ENCODE measurements at regions not wholly inside any gene's neighbourhood (a gene's known extent, or its start where the extent isn't known, plus 50 kb on each side); places are given as distances from the start of the nearest gene placed in this dataset.
"Not testable (repeated sequence)": the region's sequence is repeated elsewhere in the genome, so short reads cannot be mapped to it uniquely, and the experiment has no call there.

DNA sequence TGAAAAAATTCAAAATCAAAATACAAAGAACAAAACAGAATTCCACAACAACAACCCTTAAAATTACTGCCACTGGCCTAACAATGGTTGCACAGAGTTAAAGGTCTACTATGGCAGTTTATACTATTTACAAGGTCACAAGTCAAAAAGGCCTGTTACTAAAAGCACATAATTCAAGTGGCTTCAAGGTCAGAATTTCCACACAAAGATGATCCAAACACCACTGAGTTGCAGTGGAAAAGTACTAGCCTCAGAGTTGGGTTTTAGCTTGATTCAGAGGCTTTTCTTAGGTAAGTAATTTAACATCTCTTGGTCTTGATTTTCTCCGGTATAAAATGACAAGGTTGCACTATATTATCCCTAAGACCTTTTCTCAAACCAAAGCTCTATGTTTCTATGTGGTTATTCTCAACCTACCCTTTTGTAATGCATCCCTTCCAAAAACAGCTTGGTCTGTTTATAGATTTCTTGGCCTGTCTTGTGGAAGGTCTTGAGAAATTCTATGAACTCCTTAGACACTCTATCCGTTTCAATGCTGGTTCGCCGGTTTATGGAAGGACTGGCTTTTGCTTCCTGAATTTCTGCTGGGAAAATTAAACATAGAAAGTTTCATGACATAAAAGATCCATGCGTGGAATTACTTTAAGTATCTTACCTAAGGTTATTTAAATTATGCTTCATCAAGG is 69.5 kb downstream of the MDH2 start:
- CTCF ChIA-PET; intact Hi-C loops (cut with DNase I, micrococcal nuclease); H3K9me3 Mint-ChIP-seq; H3K36me3 Mint-ChIP-seq (ENCODE audit: low read depth); H3K9me3 ChIP-seq (ENCODE audit: control insufficient read depth in 1 of 2, insufficient read depth in 1 of 2, low read length in 2 of 2); H3K4me1 ChIP-seq (ENCODE audit: insufficient read depth, low read length); DNase-seq; ATAC-seq (ENCODE audit: poor library complexity); POLR2A ChIA-PET; H3K4me3 ChIP-seq (ENCODE audit: low read length); H3K36me3 ChIP-seq (ENCODE audit: insufficient read depth, low read length); H3K27ac Mint-ChIP-seq; H3K4me3 Mint-ChIP-seq; H3K27ac ChIP-seq (ENCODE audit: low read depth in 1 of 2, low read length in 2 of 2); H3K27me3 ChIP-seq (ENCODE audit: control insufficient read depth in 1 of 2, insufficient read depth in 2 of 2, low read length in 2 of 2); H3K27me3 Mint-ChIP-seq: not testable (repeated sequence)
- H3K4me1 Mint-ChIP-seq (ENCODE audit: low read depth), result peaks cover 14% of the 10 kb centered on the region

DNA sequence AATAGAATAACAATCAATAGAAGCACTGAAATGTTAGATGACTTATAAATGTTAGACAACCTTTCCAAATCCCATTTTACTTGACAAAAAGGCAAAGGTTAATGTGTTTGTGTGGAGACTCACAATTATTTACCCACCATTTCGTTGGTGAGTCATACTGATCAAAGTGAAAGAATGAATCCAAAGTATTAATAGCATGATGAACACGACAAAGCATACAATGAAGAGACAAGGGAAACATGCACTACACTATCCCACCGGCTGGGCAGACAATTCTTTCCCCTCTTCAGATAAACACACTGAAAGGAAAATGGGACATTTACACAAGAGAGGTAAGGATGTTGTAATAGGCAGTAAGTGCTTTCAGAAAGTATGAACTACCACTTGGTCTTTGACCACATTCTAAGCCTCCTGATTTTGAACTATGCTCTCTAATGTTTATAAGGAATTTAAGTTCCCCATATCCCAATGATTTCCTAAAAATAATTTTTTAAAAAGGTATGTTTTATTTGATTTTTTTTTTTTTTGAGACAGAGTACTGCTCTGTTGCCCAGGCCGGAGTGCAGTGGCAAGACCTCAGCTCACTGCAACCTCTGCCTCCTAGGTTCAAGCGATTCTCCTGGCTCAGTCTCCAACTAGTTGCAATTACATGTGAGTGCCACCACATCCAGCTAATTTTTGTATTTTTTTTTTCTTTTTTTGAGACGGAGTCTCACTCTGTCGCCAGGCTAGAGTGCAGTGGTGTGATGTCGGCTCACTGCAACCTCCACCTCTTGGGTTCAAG is 70.5 kb downstream of the MDH2 start:
- H3K27ac Mint-ChIP-seq; DNase-seq; H3K27ac ChIP-seq (ENCODE audit: low read depth in 1 of 2, low read length in 2 of 2); H3K36me3 Mint-ChIP-seq (ENCODE audit: low read depth); H3K27me3 ChIP-seq (ENCODE audit: control insufficient read depth in 1 of 2, insufficient read depth in 2 of 2, low read length in 2 of 2); CTCF ChIA-PET; H3K27me3 Mint-ChIP-seq; H3K4me3 Mint-ChIP-seq; intact Hi-C loops (cut with DNase I, micrococcal nuclease); H3K36me3 ChIP-seq (ENCODE audit: insufficient read depth, low read length); POLR2A ChIA-PET; H3K9me3 Mint-ChIP-seq; H3K9me3 ChIP-seq (ENCODE audit: control insufficient read depth in 1 of 2, insufficient read depth in 1 of 2, low read length in 2 of 2); H3K4me1 ChIP-seq (ENCODE audit: insufficient read depth, low read length); H3K4me3 ChIP-seq (ENCODE audit: low read length); ATAC-seq (ENCODE audit: poor library complexity): not testable (repeated sequence)
- H3K4me1 Mint-ChIP-seq (ENCODE audit: low read depth), result peaks cover 20% of the 10 kb centered on the region

DNA sequence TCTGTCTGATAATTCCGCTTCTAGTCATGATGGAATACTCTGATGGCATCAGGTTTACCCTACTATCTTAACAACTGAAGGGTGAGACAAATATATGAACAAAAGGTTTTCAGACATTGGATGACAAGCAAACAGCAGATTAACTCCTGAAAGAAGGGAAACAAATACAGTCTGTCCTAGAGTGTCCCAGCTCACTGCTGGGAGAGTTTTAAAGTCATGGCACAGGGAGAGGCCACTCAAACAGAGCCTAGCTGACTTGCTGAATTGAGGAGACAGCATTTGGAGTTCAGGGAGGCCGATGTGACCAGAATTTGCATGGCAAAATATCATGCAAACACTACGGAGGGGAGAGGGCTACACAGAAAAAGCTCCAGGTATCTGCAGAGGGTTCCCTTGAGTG is 73.1 kb downstream of the MDH2 start:
- Mint-ChIP-seq H3K27me3 (no peaks in the 10 kb centered on the region), H3K9me3 (no peaks in the 10 kb centered on the region), H3K4me3 (no peak overlapping the region), H3K27ac (no peak overlapping the region), H3K36me3 (ENCODE audit: low read depth) (no peaks in the 10 kb centered on the region), H3K4me1 (ENCODE audit: low read depth) (peaks cover 20% of the 10 kb centered on the region)
- ATAC-seq (ENCODE audit: poor library complexity) (no peak), DNase-seq (no peak)
- ChIA-PET POLR2A (no interaction called here), CTCF (no interaction called here)
- no peaks in the 10 kb centered on the region for H3K9me3 ChIP-seq (ENCODE audit: control insufficient read depth in 1 of 2, insufficient read depth in 1 of 2, low read length in 2 of 2)
- intact Hi-C loops (cut with DNase I, micrococcal nuclease), result no loop called here
- H3K4me1 ChIP-seq (ENCODE audit: insufficient read depth, low read length), result no peaks in the 10 kb centered on the region
- TF ChIP-seq, protein P1, sequence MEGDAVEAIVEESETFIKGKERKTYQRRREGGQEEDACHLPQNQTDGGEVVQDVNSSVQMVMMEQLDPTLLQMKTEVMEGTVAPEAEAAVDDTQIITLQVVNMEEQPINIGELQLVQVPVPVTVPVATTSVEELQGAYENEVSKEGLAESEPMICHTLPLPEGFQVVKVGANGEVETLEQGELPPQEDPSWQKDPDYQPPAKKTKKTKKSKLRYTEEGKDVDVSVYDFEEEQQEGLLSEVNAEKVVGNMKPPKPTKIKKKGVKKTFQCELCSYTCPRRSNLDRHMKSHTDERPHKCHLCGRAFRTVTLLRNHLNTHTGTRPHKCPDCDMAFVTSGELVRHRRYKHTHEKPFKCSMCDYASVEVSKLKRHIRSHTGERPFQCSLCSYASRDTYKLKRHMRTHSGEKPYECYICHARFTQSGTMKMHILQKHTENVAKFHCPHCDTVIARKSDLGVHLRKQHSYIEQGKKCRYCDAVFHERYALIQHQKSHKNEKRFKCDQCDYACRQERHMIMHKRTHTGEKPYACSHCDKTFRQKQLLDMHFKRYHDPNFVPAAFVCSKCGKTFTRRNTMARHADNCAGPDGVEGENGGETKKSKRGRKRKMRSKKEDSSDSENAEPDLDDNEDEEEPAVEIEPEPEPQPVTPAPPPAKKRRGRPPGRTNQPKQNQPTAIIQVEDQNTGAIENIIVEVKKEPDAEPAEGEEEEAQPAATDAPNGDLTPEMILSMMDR (IDR thresholded peaks at IDR 0.05), result no peak
- no peak overlapping the region for H3K4me3 ChIP-seq (ENCODE audit: low read length)
- H3K27ac ChIP-seq (ENCODE audit: low read depth in 1 of 2, low read length in 2 of 2), result no peak overlapping the region
- no peaks in the 10 kb centered on the region for H3K36me3 ChIP-seq (ENCODE audit: insufficient read depth, low read length)
- no peaks in the 10 kb centered on the region for H3K27me3 ChIP-seq (ENCODE audit: control insufficient read depth in 1 of 2, insufficient read depth in 2 of 2, low read length in 2 of 2)

DNA sequence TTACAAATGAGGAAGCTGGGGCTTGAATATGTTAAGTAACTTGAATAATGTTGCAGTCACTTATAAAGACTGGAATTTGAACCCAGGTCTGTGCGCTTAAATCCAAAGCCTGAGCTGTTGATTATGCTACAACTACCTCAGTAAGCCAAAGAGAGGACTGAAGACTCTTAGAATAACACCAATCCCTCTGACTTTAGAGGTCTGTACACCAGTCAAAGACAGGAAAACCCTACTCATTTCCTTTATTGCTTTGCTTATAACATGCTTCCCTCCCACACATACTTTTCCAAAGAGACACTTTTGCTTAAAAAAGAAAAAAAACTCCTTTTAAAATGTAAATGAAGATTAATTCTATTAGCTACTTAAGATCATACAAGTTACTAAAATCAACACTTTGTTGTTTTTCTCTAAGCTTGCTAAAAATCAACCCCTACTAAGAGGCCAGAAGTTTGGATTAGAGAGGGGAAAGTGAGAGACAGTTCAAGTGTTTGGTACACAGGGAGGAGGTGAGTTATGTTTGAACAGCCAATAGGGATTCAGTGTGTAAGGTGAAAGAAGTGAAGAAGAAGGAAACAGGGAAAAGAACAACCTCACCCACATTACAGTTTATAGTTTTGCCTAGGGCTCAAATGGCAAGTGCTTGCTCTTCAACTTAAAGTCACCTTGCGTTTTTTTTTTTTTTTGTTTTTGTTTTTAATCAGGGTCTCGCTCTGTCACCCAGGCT is 74.8 kb downstream of the MDH2 start:
- H3K4me3 ChIP-seq (ENCODE audit: low read length), result no peak overlapping the region
- no peaks in the 10 kb centered on the region for H3K36me3 Mint-ChIP-seq (ENCODE audit: low read depth)

More for the DNA sequence above, 74.8 kb downstream of the MDH2 start:
- ChIA-PET POLR2A (no interaction called here), CTCF (no interaction called here)
- Mint-ChIP-seq H3K4me1 (ENCODE audit: low read depth) (peaks cover 20% of the 10 kb centered on the region), H3K9me3 (no peaks in the 10 kb centered on the region), H3K27me3 (no peaks in the 10 kb centered on the region), H3K4me3 (no peak overlapping the region), H3K27ac (no peak overlapping the region)
- Histone ChIP-seq H3K4me1 (ENCODE audit: insufficient read depth, low read length) (no peaks in the 10 kb centered on the region), H3K27me3 (ENCODE audit: control insufficient read depth in 1 of 2, insufficient read depth in 2 of 2, low read length in 2 of 2) (no peaks in the 10 kb centered on the region), H3K27ac (ENCODE audit: low read depth in 1 of 2, low read length in 2 of 2) (no peak overlapping the region), H3K36me3 (ENCODE audit: insufficient read depth, low read length) (no peaks in the 10 kb centered on the region), H3K9me3 (ENCODE audit: control insufficient read depth in 1 of 2, insufficient read depth in 1 of 2, low read length in 2 of 2) (no peaks in the 10 kb centered on the region)
- intact Hi-C loops (cut with DNase I, micrococcal nuclease), result no loop called here
- no peak for DNase-seq
- no peak for ATAC-seq (ENCODE audit: poor library complexity)
- TF ChIP-seq, protein P1 (IDR thresholded peaks at IDR 0.05), result no peak
